ENCODE measurements at regions not wholly inside any gene's neighbourhood (a gene's known extent, or its start where the extent isn't known, plus 50 kb on each side); places are given as distances from the start of the nearest gene placed in this dataset.

GRCh38 chr3:5579946-5580345, 392.4 kb downstream of the EDEM1 start:
- TF ChIP-seq CTCF (IDR thresholded peaks at IDR 0.05; ENCODE audit: low read length) (no peak), EZH2phosphoT487 (IDR thresholded peaks at IDR 0.05; ENCODE audit: low read length) (no peak), EZH2 (optimal IDR thresholded peaks at IDR 0.05; ENCODE audit: low read depth, low read length) (no peak)
